Activated CD4-positive, alpha-beta T cell treated with anti-CD3 and anti-CD28 coated beads for 36 hours (primary cell): ENCODE measurements at regions not wholly inside any gene's neighbourhood (a gene's known extent, or its start where the extent isn't known, plus 50 kb on each side); places are given as distances from the start of the nearest gene placed in this dataset.

Experiments
- ATAC-seq: fragments of 200-7000 bp; cut with Tn5 transposase; one replicate; pipeline ENCODE4 v1.10.0; 2021; ENCODE audit warnings: mild to moderate bottlenecking, moderate library complexity
- CTCF ChIA-PET: fragments of 350-600 bp; sonication (Branson Sonifier 250); formaldehyde crosslinking; loops from one replicate; lab custom pipeline; 2021; ENCODE audit warnings: antibody characterized with exemption; lab: Charles Lee
- POLR2A ChIA-PET: fragments of 350-600 bp; sonication (Branson Sonifier 250); formaldehyde crosslinking; loops from one replicate; lab custom pipeline; 2021; ENCODE audit warnings: antibody characterized with exemption, inconsistent platforms; lab: Charles Lee
- DNase-seq: peaks from one replicate; pipeline ENCODE4 v3.0.0-alpha.2; 2020
- H3K27ac Mint-ChIP-seq: one replicate; pipeline ENCODE4 v1.8.0; 2021; ENCODE audit warnings: mixed read lengths
- H3K27me3 Mint-ChIP-seq: one replicate; pipeline ENCODE4 v1.8.0; 2021; ENCODE audit warnings: mixed read lengths
- H3K36me3 Mint-ChIP-seq: one replicate; pipeline ENCODE4 v1.8.0; 2021; ENCODE audit warnings: low read depth, mixed read lengths
- H3K4me1 Mint-ChIP-seq: one replicate; pipeline ENCODE4 v1.8.0; 2021; ENCODE audit warnings: mixed read lengths
- H3K4me3 Mint-ChIP-seq: one replicate; pipeline ENCODE4 v1.8.0; 2021; ENCODE audit warnings: mild to moderate bottlenecking, moderate library complexity, mixed read lengths
- H3K9me3 Mint-ChIP-seq: one replicate; pipeline ENCODE4 v1.8.0; 2021; ENCODE audit warnings: low read depth, mixed read lengths
- intact Hi-C, 2 experiments: fragments of 100-400 bp; cut with DNase I in 1 of 2; cut with micrococcal nuclease in 1 of 2; formaldehyde crosslinking; loops; one replicate each; pipeline versions ENCODE4 v1.14.2 to v1.15.1; 2022 to 2024; cut with DNase I, micrococcal nuclease

- ChIA-PET CTCF (no interaction called here), POLR2A (no interaction called here)
- H3K4me3 Mint-ChIP-seq: no peak overlapping the region
- no peaks in the 10 kb centered on the region for H3K4me1 Mint-ChIP-seq
- no peaks in the 10 kb centered on the region for H3K36me3 Mint-ChIP-seq
- H3K27ac Mint-ChIP-seq: no peak overlapping the region
- H3K9me3 Mint-ChIP-seq: peaks cover 2% of the 10 kb centered on the region
- intact Hi-C loops: no loop called here
- no peaks in the 10 kb centered on the region for H3K27me3 Mint-ChIP-seq
- DNase-seq (no peak), ATAC-seq (no peak)
Measured at GRCh38 chr12:60101715-60102114, 505.9 kb downstream of the SLC16A7 start.

- H3K9me3 Mint-ChIP-seq: no peaks in the 10 kb centered on the region
- H3K27ac Mint-ChIP-seq: no peak overlapping the region
- ChIA-PET CTCF (no interaction called here), POLR2A (no interaction called here)
- DNase-seq (no peak), ATAC-seq (no peak)
- H3K4me3 Mint-ChIP-seq: no peak overlapping the region
- no peaks in the 10 kb centered on the region for H3K4me1 Mint-ChIP-seq
- intact Hi-C loops: no loop called here
- H3K36me3 Mint-ChIP-seq: no peaks in the 10 kb centered on the region
- no peaks in the 10 kb centered on the region for H3K27me3 Mint-ChIP-seq
Measured at GRCh38 chr12:60106214-60106613, 510.4 kb downstream of the SLC16A7 start.

- H3K4me1 Mint-ChIP-seq: no peaks in the 10 kb centered on the region
- DNase-seq (no peak), ATAC-seq (no peak)
- no peak overlapping the region for H3K27ac Mint-ChIP-seq
- intact Hi-C loops: loop anchor here in 1 of 2 experiments (1.0 kb wide), 1 partner anchor 35 kb away; no protein-coding TSS in a partner anchor
- H3K27me3 Mint-ChIP-seq: no peaks in the 10 kb centered on the region
- CTCF ChIA-PET: no interaction called here
- POLR2A ChIA-PET: no interaction called here
- H3K9me3 Mint-ChIP-seq: no peaks in the 10 kb centered on the region
- H3K4me3 Mint-ChIP-seq: no peak overlapping the region
- H3K36me3 Mint-ChIP-seq: no peaks in the 10 kb centered on the region
Measured at GRCh38 chr12:60107992-60108391, 512.2 kb downstream of the SLC16A7 start.

- ChIA-PET CTCF (no interaction called here), POLR2A (no interaction called here)
- Mint-ChIP-seq H3K36me3 (no peaks in the 10 kb centered on the region), H3K4me1 (no peaks in the 10 kb centered on the region), H3K27me3 (no peaks in the 10 kb centered on the region), H3K9me3 (peaks cover 2% of the 10 kb centered on the region), H3K4me3 (no peak overlapping the region), H3K27ac (no peak overlapping the region)
- ATAC-seq: no peak
- intact Hi-C loops: no loop called here
- DNase-seq: no peak
Measured at GRCh38 chr12:60112063-60112462, 516.2 kb downstream of the SLC16A7 start.

- intact Hi-C loops: no loop called here
- POLR2A ChIA-PET: no interaction called here
- no peak for DNase-seq
- H3K4me3 Mint-ChIP-seq: no peak overlapping the region
- no peaks in the 10 kb centered on the region for H3K27me3 Mint-ChIP-seq
- H3K27ac Mint-ChIP-seq: no peak overlapping the region
- no peak for ATAC-seq
- CTCF ChIA-PET: no interaction called here
- peaks cover 2% of the 10 kb centered on the region for H3K9me3 Mint-ChIP-seq
- H3K4me1 Mint-ChIP-seq: no peaks in the 10 kb centered on the region
- no peaks in the 10 kb centered on the region for H3K36me3 Mint-ChIP-seq
Measured at GRCh38 chr12:60112763-60113162, 516.9 kb downstream of the SLC16A7 start.

- CTCF ChIA-PET: no interaction called here
- DNase-seq (no peak), ATAC-seq (no peak)
- intact Hi-C loops: no loop called here
- Mint-ChIP-seq H3K9me3 (peaks cover 2% of the 10 kb centered on the region), H3K4me3 (no peak overlapping the region), H3K36me3 (no peaks in the 10 kb centered on the region), H3K27ac (no peak overlapping the region), H3K27me3 (no peaks in the 10 kb centered on the region), H3K4me1 (no peaks in the 10 kb centered on the region)
- POLR2A ChIA-PET: no interaction called here
Measured at GRCh38 chr12:60114169-60114568, 518.3 kb downstream of the SLC16A7 start.

- CTCF ChIA-PET: no interaction called here
- ATAC-seq (no peak), DNase-seq (no peak)
- H3K36me3 Mint-ChIP-seq: no peaks in the 10 kb centered on the region
- H3K9me3 Mint-ChIP-seq: peaks cover 2% of the 10 kb centered on the region
- H3K4me3 Mint-ChIP-seq: no peak overlapping the region
- H3K27me3 Mint-ChIP-seq: no peaks in the 10 kb centered on the region
- no peaks in the 10 kb centered on the region for H3K4me1 Mint-ChIP-seq
- H3K27ac Mint-ChIP-seq: no peak overlapping the region
- POLR2A ChIA-PET: no interaction called here
- intact Hi-C loops: no loop called here
Measured at GRCh38 chr12:60119327-60119726, 523.5 kb downstream of the SLC16A7 start.

GRCh38 chr12:60120199-60120598 lies 524.4 kb downstream of the SLC16A7 start:
- Mint-ChIP-seq H3K27me3 (no peaks in the 10 kb centered on the region), H3K4me1 (no peaks in the 10 kb centered on the region), H3K4me3 (no peak overlapping the region), H3K9me3 (peaks cover 3% of the 10 kb centered on the region), H3K27ac (no peak overlapping the region), H3K36me3 (no peaks in the 10 kb centered on the region)
- CTCF ChIA-PET: no interaction called here
- no peak for ATAC-seq
- POLR2A ChIA-PET: no interaction called here
- no peak for DNase-seq
- intact Hi-C loops: no loop called here

GRCh38 chr12:60123557-60123956 lies 527.7 kb downstream of the SLC16A7 start:
- CTCF ChIA-PET: no interaction called here
- DNase-seq (no peak), ATAC-seq (no peak)
- H3K36me3 Mint-ChIP-seq: no peaks in the 10 kb centered on the region
- H3K27ac Mint-ChIP-seq: no peak overlapping the region
- H3K9me3 Mint-ChIP-seq: peaks cover 8% of the 10 kb centered on the region
- POLR2A ChIA-PET: no interaction called here
- no peaks in the 10 kb centered on the region for H3K27me3 Mint-ChIP-seq
- intact Hi-C loops: no loop called here
- H3K4me1 Mint-ChIP-seq: no peaks in the 10 kb centered on the region
- H3K4me3 Mint-ChIP-seq: no peak overlapping the region

- H3K9me3 Mint-ChIP-seq: no peaks in the 10 kb centered on the region
- no peaks in the 10 kb centered on the region for H3K36me3 Mint-ChIP-seq
- DNase-seq (no peak), ATAC-seq (no peak)
- POLR2A ChIA-PET: no interaction called here
- no peaks in the 10 kb centered on the region for H3K4me1 Mint-ChIP-seq
- CTCF ChIA-PET: no interaction called here
- H3K27ac Mint-ChIP-seq: no peak overlapping the region
- H3K4me3 Mint-ChIP-seq: no peak overlapping the region
- H3K27me3 Mint-ChIP-seq: no peaks in the 10 kb centered on the region
- intact Hi-C loops: no loop called here
Measured at GRCh38 chr12:60137513-60137912, 541.7 kb downstream of the SLC16A7 start.

GRCh38 chr12:60138526-60138925 lies 542.7 kb downstream of the SLC16A7 start:
- Mint-ChIP-seq H3K27me3 (no peaks in the 10 kb centered on the region), H3K4me1 (no peaks in the 10 kb centered on the region)

GRCh38 chr12:60144395-60144794 lies 548.6 kb downstream of the SLC16A7 start:
- intact Hi-C loops: no loop called here
- no peak for ATAC-seq
- no peak for DNase-seq
- Mint-ChIP-seq H3K36me3 (no peaks in the 10 kb centered on the region), H3K4me3 (no peak overlapping the region), H3K4me1 (no peaks in the 10 kb centered on the region), H3K9me3 (no peaks in the 10 kb centered on the region), H3K27me3 (no peaks in the 10 kb centered on the region), H3K27ac (no peak overlapping the region)
- ChIA-PET CTCF (no interaction called here), POLR2A (no interaction called here)

More at GRCh38 chr12:60138526-60138925, 542.7 kb downstream of the SLC16A7 start:
- DNase-seq (no peak), ATAC-seq (no peak)
- no peaks in the 10 kb centered on the region for H3K9me3 Mint-ChIP-seq
- intact Hi-C loops: no loop called here
- H3K36me3 Mint-ChIP-seq: no peaks in the 10 kb centered on the region
- POLR2A ChIA-PET: no interaction called here
- no peak overlapping the region for H3K27ac Mint-ChIP-seq
- CTCF ChIA-PET: no interaction called here
- no peak overlapping the region for H3K4me3 Mint-ChIP-seq

GRCh38 chr12:60148109-60148508 lies 552.3 kb downstream of the SLC16A7 start:
- intact Hi-C loops: no loop called here
- no peak overlapping the region for H3K27ac Mint-ChIP-seq
- no peaks in the 10 kb centered on the region for H3K36me3 Mint-ChIP-seq
- H3K9me3 Mint-ChIP-seq: no peaks in the 10 kb centered on the region
- ATAC-seq (no peak), DNase-seq (no peak)
- no peaks in the 10 kb centered on the region for H3K4me1 Mint-ChIP-seq
- CTCF ChIA-PET: no interaction called here
- POLR2A ChIA-PET: no interaction called here
- no peaks in the 10 kb centered on the region for H3K27me3 Mint-ChIP-seq
- no peak overlapping the region for H3K4me3 Mint-ChIP-seq
